Activated naive CD4-positive, alpha-beta T cell treated with anti-CD3 and anti-CD28 coated beads, Interleukin-2, amount 50 U/mL, for 16 hours (primary cell): ENCODE measurements at regions not wholly inside any gene's neighbourhood (a gene's known extent, or its start where the extent isn't known, plus 50 kb on each side); places are given as distances from the start of the nearest gene placed in this dataset.

ENCODE experiments used
- DNase-seq: peaks from one replicate; pipeline ENCODE4 v3.0.0-alpha.2; 2020

DNA sequence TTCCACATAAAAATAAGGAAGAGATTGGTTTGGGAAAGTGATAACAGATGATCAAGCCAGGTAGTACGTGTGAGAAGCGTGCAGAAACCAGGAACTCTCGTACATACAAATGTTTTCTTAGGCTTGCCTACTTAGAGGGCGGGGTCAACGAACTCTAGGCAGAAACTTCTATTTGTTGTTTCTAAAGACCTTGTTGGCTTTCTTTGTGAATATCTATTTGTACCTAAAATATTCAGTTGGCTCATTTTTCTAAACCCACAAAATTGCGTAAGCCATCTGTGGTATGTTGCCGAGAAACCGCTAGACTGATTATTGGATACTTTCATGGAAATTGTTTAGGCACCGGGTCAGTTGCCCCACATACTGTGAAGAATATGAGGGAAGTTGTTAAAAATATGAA lies 458.5 kb downstream of the MAT2B start:
- no peak for DNase-seq

DNA sequence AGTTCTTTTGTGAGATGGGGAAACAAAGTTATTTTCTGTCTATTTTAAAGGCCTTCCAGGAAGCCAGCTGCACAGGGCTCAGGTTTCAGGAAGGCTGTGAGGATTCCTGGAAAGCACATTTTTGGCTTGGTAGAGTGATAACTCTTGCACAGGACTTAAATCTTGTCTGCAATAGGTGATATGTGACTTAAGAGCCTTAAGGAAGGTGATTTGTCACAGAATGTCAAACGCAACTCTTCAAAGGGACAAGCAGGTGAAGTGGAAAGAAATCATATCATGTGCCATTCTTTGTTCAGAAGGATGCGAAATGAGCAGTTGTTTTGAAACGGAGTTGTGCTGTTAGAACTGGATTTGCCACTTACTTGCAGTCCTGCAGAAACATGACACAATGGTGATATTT lies 459.3 kb downstream of the MAT2B start:
- no peak for DNase-seq

DNA sequence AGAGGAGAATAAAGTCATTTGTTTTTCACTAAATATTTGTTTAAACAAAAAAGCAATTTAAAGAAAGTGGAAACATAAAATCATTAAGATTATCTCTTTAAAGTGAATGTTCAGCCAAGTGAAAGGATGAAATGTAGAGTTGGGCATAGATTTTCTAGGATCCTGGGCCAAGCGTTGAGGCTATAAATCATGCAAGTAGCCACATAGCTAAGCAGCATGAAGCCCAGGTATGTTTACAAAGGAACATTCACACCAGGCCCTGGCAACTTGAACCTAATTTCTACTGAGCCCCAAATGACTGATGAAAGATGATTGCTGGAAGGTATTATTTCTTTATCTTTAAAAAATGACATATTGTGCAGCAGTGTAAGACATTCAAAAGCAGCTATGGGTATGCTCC lies 461.8 kb downstream of the MAT2B start:
- no peak for DNase-seq

DNA sequence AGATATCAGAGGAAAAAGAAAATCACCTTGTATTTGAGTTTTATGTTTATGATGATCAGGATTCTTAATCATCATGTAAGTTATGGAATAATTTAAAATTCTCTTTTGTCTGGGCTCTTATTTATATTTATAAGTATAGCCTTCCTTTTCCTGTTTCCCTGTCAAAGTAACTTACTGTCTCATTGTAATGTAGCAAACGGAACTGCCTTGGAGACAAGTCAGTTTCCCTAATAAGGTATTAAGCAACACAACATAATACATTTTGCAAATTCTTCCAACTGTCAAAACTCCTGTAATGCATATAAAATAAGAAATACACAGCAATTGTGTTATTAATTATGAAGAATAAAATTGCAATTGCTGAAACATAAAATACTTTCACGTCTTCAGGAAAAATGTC lies 463.2 kb downstream of the MAT2B start:
- no peak for DNase-seq

DNA sequence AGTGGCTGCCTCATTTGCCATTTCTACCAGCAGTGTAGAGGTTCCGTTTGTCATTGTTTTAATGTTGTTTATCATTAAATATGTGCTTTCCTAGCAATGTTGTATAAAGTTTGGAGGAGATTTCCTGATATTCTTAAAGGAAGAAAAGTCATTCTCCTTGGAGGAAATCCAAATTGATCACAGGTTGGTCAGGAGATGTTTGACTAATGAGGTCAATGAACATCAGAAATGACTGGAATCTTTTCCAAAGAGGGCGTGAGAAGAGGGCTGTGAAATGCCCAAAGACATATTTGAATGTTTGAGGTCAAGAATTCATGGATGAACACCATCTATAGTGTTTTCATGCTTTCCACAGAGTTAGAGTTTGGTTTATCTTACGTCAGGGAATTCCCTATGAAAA lies 471.3 kb downstream of the MAT2B start:
- DNase-seq, result no peak

DNA sequence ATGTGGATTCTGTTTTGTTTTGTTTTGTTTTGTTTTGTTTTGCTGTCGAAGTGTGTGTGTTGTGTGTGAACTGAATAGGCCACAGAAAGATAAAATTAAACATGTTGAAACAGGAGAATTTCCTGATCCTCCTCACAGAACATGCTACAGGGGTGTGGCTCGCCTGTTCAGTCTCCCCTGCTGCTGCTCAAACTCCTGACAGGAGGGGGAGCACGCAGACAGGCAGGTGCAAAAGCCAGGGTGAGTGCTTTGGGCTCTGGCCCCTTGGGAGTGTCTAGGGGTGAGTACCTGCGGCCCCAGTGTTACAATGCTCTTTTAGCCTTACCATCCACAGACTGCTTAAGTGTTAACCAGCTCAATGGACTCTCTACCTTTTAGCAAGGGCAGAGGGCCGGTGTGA lies 473.5 kb downstream of the MAT2B start:
- DNase-seq, result no peak

DNA sequence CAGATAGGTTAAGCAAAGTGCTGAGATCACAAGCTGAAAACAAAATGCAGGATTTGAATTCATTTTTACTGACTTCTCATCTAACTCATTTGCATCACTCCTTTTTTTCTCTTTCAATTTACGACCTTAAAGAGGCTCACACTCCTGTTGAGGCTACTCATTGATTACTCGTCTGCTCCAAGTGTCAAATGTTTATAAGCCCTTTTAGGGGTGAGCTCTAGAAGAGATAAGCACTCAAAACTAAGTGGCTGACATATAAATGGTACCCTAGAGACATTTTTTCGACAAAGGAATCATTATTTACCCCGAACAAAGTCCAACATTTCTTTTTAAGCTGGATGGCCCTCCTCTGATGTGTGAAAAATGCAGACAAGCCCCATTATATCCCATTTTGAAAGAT lies 483.1 kb downstream of the MAT2B start:
- DNase-seq, result no peak

DNA sequence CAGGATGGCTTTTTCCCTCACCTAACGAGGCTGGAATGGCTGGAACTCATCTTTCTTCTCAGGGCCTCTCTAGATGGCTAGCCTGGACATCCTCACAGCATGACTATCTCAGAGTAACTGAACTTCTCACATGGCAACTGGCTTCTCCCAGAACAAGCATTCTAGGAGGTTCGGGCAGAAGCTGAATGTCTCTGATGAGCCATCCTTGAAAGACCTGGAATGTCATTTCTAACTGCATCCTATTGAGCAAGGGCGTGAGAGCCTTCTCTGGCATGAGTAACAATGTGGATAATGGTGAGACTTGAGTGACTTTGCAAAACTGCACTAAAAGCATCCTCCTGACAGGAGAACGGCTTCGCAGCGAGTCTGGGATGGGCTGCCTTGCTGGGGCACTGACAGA lies 487.7 kb downstream of the MAT2B start:
- no peak for DNase-seq

DNA sequence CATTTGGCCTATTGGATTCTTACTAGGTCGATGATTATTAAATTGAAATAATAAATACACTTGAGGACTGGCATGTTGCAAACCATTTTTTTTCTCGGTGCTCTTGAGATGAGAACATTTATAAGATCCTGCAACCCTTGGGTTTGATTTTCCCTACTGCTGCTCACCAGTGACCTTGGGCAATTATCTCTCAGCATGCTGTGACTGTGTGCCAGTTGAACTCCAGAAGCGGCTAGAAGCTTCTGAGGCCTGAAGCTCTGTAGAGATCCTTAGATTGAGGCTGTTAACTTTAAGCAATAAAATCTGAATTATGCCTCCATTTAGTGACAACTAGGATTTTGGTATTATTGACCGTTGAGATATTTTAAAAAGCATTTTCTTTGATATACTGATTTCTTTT lies 489.8 kb downstream of the MAT2B start:
- DNase-seq, result no peak

DNA sequence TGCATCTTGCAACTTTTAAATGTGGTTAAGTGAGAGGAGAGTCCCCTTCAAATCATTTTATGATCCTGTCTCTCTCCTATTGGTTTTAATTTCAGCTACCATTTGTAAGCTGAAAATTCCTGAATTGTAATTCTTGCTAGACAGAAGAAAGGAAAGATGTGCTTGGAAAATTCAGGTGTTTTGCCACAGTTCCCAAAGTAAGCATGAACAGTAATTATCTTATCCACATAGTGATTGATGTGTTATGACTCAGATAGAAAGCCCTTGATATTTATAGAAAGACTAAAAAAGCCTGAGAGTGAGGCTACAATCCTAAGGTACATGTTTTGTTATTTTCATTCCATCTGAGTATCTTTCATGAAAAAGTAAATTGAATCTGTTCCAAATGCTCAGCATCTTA lies 492.5 kb downstream of the MAT2B start:
- DNase-seq, result no peak

DNA sequence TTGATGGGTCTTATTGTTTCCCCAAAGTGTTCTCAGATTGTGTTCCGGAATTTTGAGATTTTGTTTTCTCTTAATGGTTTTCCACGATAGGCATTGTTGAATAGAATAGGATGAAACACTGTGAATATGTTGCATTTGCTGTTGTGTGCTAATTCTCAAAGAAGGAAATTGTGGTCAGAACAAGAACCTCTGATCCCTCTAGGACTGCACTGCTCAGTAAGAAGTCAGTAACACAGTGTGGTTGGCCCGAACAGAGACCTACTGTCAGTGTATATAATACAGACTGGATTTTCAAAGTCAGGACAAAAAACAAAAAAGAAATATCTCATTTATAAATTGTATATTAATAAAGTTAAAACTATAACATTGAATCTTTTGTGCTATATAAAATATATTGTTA lies 494.8 kb downstream of the MAT2B start:
- DNase-seq, result no peak

DNA sequence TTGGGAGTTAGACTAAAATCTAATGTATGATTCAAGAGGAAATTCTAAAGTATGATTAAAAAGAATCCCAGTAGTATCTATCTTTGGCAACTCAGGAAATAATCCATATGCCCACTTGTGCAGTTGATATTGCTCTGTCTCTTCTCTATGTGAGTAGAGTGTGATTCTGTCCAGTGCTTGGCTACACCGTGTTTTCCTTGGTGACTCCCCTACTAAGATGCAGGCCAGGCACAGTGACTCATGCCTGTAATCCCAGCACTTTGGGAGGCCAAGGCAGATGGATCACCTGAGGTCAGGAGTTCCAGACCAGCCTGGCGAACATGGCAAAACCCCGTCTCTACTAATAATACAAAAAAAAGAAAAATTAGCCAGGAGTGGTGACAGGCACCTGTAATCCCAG lies 495.4 kb downstream of the MAT2B start:
- no peak for DNase-seq

DNA sequence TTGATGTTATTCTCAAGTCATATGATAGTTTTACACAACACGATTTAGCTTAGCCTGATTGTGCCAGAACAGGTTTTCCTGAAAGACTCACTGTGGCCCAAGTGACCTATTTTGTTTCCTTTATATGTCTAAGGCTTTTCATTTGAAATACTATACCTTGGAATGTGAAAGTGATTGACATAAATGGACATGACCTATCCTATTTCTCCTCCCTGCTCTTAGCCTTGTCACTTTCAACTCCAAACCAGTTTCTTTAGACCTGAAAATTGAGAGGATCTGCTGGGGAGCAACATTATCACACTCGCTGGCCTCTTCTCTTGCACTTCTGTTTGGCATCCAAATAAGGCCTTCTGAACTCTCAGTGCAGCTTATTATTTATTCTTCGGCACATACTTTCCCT lies 496.8 kb downstream of the MAT2B start:
- no peak for DNase-seq

DNA sequence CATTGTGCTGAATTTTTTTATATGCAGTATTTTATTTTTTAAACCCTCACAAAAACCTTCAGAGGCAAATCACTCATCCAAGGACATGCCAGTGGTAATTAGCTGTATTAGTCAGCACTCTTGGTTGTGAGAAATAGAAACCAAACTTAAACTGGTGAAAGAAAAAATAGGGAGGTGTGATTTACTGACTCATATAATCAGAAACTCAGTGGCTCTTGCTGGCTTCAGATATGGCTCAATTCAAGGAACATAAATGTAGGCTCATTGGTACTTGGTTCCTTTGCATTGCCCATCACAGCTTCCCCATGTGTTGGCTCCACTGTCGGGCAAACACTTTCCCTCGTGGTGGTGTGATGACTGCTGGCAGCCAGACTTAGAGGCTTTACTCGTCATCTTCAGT lies 497.2 kb downstream of the MAT2B start:
- no peak for DNase-seq

DNA sequence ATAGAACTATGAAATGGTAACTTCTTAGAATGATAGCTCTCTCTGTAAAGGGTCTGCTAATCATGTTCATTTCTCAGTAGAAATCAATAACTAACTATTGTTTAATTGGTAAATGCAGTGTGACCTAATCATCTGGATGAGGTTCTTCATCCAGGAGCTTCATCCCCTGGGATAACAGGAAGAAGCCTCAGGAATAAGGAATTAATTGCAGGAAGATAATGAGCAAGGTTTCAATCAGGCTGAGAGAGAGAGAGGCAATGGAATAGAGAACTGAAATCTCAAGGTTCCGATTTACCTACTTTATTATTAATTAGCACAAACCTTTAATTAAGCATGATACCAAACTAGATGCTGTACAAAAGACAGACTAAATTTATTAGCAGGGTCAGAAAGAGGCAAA lies 499.7 kb downstream of the MAT2B start:
- no peak for DNase-seq

DNA sequence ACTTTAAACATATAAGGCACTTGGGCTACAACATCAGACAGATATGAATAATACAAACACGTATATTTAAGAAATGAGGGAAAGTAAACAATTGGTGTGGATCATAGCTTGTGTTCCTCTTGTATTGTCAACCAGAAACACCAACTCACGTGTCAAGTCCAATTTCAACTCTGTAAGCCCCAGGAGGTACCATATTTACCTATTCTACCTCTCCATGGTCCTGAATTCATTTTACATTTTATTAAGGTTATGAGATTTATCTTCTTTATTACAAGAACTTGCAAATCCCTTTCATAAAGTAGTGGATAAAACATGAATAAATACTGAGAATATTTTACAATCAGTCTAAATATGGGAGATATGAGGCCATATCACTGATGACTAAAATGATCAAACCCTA lies 501.6 kb downstream of the MAT2B start:
- no peak for DNase-seq

DNA sequence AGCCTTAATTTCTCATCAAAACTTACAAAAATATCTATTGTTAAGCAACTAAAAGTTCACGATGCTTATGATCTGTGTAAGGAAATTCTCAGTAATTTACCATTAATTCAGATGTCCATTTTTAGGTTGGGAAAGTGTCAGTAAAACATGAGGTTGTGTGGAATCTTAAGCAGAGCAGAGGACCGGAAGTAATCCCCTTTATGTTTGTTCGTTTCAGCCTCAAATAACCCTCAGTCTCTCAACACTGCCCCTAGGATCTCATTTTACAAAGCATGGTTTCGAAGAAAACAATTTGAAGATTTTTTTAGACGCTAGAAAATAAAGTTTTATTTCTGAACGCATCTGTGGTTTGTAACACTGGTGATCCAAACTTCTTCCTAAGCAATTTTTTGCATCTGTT lies 504.2 kb downstream of the MAT2B start:
- DNase-seq, result no peak

DNA sequence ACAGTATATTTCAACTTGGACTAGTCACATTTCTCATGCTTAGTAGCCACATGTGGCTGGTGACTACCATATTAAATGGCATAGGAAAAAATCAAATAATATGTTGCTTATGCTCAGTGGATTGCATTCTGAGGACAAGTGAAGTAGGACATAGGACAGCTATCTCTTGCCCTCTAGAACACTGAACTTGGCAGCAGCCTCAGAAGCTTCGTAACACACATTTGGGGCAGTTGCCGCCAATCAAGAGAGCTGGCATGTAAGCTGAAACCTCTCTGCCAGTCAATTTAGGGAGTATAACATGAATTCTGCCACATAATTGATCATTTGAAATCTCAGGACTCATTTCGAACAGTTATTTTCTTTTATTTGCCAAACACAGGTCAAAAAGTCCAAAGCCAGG lies 505.5 kb downstream of the MAT2B start:
- DNase-seq, result no peak

DNA sequence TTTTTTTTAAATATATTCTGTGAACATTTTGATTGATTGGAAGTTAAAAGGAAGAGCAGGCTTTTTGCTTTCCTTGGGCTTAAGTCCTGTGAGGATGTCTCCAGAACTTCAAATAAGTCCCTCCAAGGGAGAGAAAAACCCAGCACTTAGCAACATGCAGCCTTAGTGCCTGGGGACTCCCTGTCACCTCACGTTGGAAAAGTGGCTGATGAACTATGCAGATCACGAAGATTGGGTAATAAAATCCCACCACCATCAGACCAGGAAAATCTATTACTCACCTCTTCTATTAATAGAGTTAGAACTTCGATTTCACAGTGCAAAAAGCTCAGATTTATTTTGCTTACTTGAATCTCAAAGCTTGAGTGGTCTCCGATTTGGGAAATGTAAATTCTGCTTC lies 507.0 kb downstream of the MAT2B start:
- DNase-seq, result no peak

DNA sequence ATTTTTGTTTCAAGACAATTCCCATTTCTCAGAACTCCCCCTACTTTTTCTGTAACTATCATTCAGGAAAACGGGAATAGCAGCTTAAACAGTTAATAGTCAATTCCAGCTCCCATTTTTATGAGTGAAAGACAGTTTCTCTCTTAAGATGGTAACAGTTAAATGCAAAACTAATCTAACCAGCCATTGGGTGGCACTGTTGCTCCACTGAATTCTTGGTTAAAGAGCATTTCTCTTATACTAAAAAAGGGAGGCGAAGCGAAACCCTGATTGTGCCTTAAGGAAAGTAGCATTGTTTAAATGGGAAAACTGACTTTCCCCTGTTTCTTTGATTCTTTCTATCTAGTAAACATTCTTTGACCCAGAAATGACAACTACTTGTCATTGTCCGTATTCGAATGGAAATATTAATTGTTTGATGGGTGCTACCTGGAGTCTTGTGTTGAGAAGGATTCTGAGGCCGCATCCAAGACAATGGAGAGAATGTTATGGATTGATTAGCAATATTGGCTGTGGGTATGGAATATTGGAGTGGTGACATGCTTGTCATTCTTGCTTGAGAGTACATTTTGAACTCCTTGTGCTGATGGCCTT lies 507.8 kb downstream of the MAT2B start:
- DNase-seq, result no peak

DNA sequence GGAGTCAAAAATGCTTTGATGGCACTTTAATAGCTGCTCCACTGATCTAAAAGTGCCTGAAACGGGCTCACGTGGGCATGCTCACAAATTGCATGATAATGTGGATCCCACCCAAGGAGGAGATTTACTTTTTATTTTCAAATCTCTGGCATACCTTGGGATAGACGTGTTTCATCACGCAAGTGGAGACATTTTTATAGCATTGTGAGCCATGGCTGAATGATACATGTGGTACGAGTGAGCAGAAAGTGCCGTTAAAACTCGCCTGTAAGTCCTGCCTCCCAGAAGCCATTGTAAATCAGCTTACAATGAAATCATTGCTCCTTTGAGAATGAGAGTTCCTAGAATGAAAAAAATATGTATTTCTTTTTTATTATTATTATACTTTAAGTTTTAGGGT lies 514.7 kb downstream of the MAT2B start:
- no peak for DNase-seq

DNA sequence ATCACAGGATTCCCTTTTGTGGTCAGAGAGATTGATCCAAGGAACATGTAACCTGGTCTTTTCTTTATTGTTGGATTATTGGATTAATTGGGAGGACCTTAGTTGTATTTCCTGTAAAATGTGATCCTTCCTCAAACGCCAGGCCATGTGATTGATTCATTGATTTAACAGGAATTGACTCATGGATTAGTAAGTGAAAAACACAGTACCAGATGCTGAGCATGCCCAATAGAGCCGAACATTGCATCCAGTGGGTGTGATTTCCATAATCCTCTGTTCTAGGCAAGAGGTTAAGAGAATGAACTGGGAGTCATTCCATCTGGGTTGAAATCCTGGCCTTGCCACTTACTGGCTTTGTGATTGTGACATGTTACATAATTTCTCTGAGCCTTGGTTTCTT lies 522.3 kb downstream of the MAT2B start:
- no peak for DNase-seq

DNA sequence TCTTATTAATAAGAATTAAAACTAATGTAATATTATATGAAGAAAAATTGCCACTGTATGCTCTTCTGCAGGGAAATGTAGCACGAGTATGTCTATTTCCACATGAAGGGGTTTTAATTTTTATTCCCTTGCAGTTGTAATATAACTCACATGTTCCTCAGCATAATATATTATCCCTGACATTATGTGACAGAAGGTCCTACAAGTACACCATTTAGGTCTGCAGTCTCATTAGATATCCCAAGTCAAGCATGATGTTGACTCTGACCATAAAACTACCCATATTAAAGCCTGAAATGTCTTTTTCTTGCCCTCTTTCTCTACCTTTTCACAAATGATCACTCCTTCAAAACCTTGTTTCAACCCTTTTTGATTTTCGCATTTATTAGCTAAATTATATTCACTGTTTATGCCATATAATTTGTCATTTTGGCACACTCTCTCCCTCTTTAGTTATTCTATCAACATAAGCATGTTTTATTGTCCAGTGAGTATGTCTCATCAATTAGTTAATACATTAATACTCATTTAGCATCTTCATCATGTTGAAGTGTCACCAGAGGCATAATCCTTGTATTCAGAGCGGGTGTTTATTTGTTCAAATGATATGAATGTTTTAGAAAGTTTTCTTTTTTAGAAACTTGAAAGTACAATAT lies 532.8 kb downstream of the MAT2B start:
- no peak for DNase-seq

DNA sequence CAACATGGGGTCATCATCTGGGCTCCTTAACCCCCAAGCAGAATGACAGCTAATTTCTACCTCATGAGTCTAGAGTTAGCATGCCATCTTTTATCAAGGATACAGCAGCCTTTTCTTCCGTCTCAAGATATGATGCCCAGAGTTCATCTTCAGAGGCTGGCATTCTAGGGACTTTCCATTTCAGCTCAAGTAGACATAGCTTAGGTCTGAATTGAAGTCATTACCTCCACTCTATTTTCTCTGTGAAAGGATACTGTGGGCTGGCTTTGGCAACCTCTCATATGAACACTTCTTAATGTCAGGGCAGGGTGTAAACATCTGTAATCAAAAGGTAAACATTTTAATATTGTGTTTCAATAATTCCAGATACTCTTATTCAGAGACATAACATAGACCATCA lies 535.7 kb downstream of the MAT2B start:
- DNase-seq, result no peak

DNA sequence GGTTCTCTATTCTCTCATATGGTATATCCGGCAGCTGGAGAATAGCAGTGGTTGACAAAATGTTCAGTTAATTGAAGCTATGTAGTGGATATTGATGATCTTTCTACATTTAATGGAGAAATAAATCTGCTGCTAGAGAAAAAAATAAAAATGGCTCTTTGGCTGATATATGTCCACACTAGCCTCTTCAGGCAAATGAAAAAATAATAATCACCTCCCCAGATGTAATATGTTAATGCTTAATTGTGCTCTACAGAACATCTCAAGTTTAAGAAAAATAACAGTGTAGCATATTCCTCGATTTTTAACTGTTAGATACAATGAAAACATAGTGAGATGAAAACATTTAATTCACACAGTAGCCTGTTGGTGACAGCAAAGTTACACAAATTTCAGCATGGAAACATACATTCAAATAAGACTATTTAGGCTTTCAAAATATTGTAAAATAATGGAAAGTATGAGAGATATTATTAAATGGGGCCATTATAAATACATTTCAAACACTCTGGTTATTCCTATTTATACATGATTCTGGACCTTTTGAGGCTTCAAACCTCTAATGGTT lies 543.0 kb downstream of the MAT2B start:
- DNase-seq, result no peak
